ENCODE measurements at regions not wholly inside any gene's neighbourhood (a gene's known extent, or its start where the extent isn't known, plus 50 kb on each side); places are given as distances from the start of the nearest gene placed in this dataset.

GRCh38 chr7:35448486-35448885 is 194.6 kb upstream of the TBX20 start:
- no peak for DNase-seq (ENCODE audit: low read depth)

- no peak for DNase-seq (ENCODE audit: low read depth)
Measured at GRCh38 chr7:35446091-35446490, 192.2 kb upstream of the TBX20 start.

GRCh38 chr7:35437619-35438275 is 183.8 kb upstream of the TBX20 start:
- DNase-seq (ENCODE audit: low read depth), result no peak

- DNase-seq (ENCODE audit: low read depth), result no peak
Measured at GRCh38 chr7:35436452-35436851, 182.6 kb upstream of the TBX20 start.

- no peak for DNase-seq (ENCODE audit: low read depth)
Measured at GRCh38 chr7:35430547-35431153, 176.8 kb upstream of the TBX20 start.

DNA sequence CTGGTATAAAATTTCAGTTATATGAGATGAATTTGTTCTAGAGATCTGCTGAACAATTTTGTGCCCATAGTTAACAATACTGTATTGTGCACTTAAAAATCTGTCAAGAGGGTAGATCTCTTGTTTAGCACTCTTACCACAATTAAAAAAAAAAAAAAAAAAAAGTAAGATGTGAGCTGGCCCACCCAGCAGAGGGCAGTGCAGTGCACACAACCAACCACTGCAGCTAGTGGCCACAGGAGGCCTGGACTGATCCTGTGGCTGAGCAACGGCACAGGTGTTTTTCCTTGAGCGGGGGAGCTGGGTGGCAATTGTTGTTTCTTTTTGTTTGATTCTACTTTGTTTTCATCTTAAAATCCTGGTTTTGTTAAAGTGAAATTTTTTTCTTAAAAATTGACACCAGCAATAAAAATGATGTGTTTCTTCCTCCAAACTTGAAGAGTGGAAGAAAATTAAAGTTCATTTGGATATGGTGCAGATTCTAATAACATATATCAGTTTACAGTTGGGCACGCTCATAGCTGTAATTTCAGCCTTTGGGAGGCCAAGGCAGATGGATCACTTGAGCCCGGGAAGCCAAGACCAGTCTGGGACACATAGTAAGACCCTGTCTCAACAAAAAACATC is 171.1 kb upstream of the TBX20 start:
- peak; percentile 51 for DNase-seq (ENCODE audit: low read depth)

DNA sequence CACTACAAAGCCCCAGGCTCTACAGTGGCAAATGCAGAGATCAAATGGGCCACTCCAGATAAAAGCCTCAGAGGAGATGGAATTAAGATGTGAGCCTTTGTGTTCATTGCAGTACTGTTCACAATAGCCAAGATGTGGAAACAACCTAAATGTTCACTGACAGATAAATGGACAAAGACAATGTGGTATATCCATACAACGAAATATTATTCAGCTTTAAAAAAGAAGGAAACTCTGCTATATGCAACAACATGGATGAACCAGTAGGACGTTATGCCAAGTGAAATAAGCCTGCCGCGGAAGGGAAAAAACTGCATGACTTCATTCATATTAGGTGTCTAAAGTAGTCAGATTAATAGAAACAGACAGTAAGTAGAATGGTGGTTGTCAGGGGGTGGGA is 170.5 kb upstream of the TBX20 start:
- DNase-seq (ENCODE audit: low read depth), result no peak

GRCh38 chr7:35422715-35423114 is 168.8 kb upstream of the TBX20 start:
- DNase-seq (ENCODE audit: low read depth), result no peak

GRCh38 chr7:35420656-35421055 is 166.8 kb upstream of the TBX20 start:
- no peak for DNase-seq (ENCODE audit: low read depth)

DNA sequence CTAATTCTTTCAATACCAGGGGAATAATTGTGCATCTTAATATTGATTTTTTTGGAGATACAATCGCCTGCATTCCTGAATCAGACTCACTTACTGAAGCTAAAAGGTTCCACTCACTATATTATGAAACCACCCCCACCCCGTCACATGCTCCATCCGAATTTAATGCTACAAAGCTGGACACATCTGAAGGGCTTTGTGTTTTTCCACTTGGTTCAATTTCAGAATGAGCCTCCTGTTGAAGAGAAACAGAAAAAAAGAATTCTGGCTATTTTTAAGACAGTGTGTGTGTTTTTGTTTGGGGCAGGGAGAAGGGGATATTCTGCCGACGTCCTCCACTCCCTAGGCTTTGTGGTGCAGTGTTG is 165.5 kb upstream of the TBX20 start:
- no peak for DNase-seq (ENCODE audit: low read depth)

DNA sequence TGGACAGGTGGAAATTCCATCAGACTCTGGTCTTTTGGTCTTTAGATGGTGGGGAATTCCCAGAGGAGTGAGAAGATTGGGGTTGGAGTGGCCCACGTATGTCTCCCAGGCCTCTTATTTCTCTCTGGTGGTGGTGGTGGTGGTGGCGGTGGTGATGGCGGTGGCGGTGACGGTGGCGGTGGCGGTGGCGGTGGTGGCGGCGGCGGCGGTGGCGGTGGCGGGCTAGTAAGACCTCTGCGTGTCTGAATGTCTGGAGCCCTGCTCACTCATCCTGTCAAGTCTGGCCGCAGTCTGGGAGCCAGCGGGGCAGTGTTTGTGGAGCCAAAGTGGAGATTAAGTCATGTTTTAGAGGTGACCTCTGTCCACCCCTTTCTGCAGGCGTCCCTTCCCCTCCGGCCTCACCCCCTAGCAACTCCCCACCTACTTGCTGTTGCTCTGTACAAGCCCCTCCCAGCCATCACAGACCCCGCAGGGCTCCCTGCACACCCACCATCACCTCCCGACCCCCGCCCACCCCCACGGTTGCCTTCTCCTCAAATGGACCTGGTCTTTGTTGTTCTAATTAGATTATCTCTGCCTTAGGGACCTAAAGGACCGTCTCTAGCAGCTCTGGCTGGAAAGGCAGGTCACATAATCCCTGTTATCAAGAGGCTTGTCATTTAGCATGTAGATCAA is 165.0 kb upstream of the TBX20 start:
- DNase-seq (ENCODE audit: low read depth), result no peak

DNA sequence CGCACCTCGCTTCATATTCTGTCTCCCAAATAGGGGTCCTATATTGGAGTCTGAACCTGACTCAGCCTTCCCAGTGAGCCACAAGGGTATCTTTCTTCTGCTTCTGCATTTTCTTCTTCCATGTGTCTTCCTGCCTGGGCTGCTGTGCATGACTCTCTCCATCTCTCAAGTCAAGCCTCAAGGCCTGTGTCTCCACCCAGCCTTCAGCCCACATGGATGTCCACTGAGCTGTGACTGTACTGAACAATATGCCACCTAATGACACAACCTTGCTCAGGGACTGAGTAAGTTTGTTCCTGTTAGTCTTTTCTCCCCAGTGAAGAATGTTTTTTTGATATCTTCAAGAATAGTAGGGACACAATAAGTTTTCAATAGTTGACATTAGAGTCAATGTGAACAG is 162.7 kb upstream of the TBX20 start:
- no peak for DNase-seq (ENCODE audit: low read depth)

GRCh38 chr7:35415411-35415822 is 161.5 kb upstream of the TBX20 start:
- no peak for DNase-seq (ENCODE audit: low read depth)

- no peak for DNase-seq (ENCODE audit: low read depth)
Measured at GRCh38 chr7:35411331-35411730, 157.4 kb upstream of the TBX20 start.

DNA sequence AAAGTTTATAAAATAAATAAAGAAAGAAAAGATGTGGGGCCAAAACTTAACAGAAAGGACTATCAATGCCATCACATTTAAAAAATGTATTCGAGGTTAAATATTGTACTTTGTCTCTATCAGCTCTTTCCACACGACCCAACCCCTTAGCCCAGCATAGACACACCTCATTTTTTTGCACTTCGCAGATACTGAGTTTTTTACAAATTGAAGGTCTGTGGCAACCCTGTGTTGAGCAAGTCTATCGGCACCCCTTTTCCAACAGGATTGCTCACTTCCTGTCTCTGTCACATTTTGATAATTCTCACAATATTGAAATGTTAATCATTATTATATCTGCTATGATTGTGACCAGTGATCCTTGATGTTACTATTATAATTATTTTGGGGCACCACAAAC is 151.6 kb upstream of the TBX20 start:
- no peak for DNase-seq (ENCODE audit: low read depth)

- no peak for DNase-seq (ENCODE audit: low read depth)
Measured at GRCh38 chr7:35401217-35401879, 147.4 kb upstream of the TBX20 start.

DNA sequence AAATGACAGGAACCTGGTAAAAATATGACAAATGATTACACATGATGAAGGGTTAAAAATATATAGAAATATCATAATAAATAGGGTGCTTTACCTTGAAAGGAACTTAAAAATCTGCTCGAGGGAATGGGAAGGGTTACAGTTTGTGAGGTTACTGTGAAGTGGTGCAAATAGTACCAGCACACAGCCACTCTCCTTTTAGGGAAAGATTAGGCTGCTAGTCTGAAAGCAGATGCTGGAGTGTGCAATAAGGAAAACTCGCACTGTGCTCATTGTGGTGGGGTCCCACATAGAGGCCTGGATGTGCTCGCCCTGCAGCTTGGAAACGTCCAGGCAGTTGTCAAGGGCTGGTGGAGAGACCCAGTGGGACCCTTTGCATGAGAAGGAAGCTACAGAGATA is 145.9 kb upstream of the TBX20 start:
- DNase-seq (ENCODE audit: low read depth), result no peak

DNA sequence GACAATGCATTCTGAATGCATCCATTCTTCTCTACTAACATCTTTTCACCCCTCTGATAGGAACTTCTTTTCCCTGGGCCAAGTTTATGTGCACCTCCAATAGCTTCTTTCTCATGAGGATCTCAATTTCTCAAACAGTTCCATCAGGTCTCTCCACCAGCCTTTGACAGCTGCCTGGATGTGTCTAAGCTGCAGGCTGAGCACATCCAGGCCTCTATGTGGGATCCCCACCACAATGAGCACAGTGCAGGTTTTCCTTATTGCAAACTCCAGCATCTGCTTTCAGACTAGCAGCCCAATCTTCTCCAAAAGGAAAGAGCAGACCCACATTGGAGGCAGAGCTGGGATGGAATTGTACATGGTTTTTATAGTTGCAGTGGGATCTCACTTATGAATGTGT is 145.3 kb upstream of the TBX20 start:
- no peak for DNase-seq (ENCODE audit: low read depth)

- DNase-seq (ENCODE audit: low read depth), result no peak
Measured at GRCh38 chr7:35398518-35398917, 144.6 kb upstream of the TBX20 start.

GRCh38 chr7:35390146-35390545 is 136.2 kb upstream of the TBX20 start:
- DNase-seq (ENCODE audit: low read depth), result no peak

DNA sequence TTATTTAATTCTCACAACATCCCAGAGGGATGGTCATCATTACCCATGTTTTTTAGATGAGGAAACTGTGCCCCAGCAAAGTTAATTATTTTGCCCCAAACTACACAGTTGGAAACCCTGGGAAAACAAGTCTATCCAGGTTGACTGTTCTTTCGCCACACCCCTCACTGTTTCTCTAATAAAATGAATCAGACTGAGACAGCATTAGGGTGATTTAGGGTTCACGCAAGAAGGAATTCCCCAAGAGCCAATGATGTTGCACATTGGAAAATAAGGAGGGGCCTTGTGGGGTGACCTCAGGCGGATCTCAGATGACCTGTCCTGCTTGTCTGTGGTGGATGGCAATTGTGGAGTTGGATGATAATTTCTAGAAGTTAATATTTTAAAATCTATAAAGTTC is 135.7 kb upstream of the TBX20 start:
- DNase-seq (ENCODE audit: low read depth), result no peak

- DNase-seq (ENCODE audit: low read depth), result no peak
Measured at GRCh38 chr7:35386816-35387706, 133.2 kb upstream of the TBX20 start.

Data from activated T-cell treated with anti-CD3 and anti-CD28 coated beads for 48 hours (primary cell).